ENCODE measurements at regions not wholly inside any gene's neighbourhood (a gene's known extent, or its start where the extent isn't known, plus 50 kb on each side); places are given as distances from the start of the nearest gene placed in this dataset.
A peak's percentile ranks its signal among the peaks of the same experiment; 100 is the strongest.
"Not testable (repeated sequence)": the region's sequence is repeated elsewhere in the genome, so short reads cannot be mapped to it uniquely, and the experiment has no call there.

DNA sequence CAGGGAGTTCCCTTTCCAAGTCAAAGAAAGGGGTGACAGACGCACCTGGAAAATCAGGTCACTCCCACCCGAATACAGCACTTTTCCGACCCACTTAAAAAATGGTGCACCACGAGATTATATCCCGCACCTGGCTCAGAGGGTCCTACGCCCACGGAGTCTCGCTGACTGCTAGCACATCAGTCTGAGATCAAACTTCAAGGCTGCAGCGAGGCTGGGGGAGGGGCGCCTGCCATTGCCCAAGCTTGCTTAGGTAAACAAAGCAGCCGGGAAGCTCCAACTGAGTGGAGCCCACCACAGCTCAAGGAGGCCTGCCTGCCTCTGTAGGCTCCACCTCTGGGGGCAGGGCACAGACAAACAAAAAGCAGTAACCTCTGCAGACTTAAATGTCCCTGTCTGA lies 277.8 kb upstream of the ARHGAP42 start:
- H3K4me1 ChIP-seq; H3K4me3 ChIP-seq; H3K36me3 ChIP-seq; H3K27me3 ChIP-seq; H3K9ac ChIP-seq; H4K20me1 ChIP-seq; H3K4me2 ChIP-seq; H3K27ac ChIP-seq; H3K9me3 ChIP-seq (replicated peaks in 1 of 11): not testable (repeated sequence)

DNA sequence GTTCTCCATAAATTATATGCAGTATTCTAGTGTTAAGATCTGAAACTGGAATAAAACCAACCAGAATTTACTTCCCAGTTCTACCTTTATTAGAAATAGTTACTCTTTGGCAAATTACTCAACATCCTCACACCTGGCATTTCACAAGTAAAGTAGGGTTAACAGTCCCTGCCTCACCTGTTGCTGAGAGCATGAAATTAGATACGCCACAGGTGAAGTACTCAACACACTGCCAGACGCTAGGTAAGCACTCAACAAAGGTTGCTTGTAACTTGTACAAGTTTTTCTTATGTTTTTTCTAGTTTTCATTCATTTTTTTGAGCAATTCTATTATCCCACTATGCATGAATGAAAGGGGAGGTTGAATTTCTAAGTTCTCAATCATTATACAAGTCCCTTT lies 267.6 kb upstream of the ARHGAP42 start:
- TF ChIP-seq Cebpa-rat (IDR thresholded peaks at IDR 0.05) = no peak
- no peak overlapping the region for H3K4me3 ChIP-seq
- H3K27ac ChIP-seq = no peak overlapping the region
- H3K36me3 ChIP-seq = no peaks in the 10 kb centered on the region
- H3K4me2 ChIP-seq = no peak overlapping the region
- H3K9me3 ChIP-seq (replicated peaks in 1 of 11) = peaks cover 8 to 23% (median 15%) of the 10 kb centered on the region in 11 experiments; a peak in 20 of 22 replicates
- no peaks in the 10 kb centered on the region for H4K20me1 ChIP-seq
- no peaks in the 10 kb centered on the region for H3K4me1 ChIP-seq
- no peak overlapping the region for H3K9ac ChIP-seq
- H3K27me3 ChIP-seq = no peaks in the 10 kb centered on the region

DNA sequence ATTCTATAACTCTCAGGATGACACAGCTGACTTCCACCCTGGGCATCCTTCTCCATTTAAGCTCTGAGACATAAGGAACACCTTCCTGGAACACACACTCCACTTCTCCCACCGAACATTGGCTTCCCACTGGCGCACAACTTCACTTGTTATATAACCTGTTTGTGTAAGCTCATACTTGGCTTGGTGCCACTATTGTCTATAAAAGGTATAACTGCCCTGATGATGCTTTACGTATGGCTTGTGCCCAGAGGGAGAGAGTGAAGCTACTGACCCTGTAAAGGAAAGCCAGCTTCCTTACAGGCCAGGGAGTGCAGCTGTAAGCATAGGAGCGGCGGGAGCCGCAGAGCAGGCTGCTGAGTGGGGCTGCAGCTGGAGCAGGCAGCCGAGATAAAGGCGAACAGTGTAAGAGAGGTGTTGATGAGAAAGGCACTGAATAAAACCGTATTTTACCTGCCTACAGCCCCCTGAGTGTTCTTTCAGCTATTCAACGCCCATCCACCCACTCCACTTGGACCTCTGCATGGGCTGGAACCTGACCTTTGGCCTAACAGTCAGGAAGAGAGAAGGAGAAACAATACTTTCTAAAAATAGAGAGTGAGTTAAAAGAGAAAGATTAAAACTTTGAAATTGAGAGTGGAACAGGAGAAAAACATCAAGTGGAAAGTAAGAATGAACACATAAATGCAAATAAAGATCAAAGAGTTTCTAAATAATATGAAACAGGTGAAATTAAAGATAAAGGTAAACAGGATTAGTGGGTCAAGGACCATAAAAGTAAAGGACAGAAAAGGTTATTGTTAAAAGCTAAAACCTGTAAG lies 252.1 kb upstream of the ARHGAP42 start:
- no peaks in the 10 kb centered on the region for H3K27me3 ChIP-seq
- no peaks in the 10 kb centered on the region for H3K9me3 ChIP-seq (replicated peaks in 1 of 11)
- H4K20me1 ChIP-seq = no peaks in the 10 kb centered on the region
- H3K27ac ChIP-seq = no peak overlapping the region
- H3K9ac ChIP-seq = no peak overlapping the region
- H3K36me3 ChIP-seq = no peaks in the 10 kb centered on the region
- H3K4me2 ChIP-seq = no peak overlapping the region
- TF ChIP-seq Cebpa-rat (IDR thresholded peaks at IDR 0.05) = no peak
- H3K4me3 ChIP-seq = no peak overlapping the region
- H3K4me1 ChIP-seq = no peaks in the 10 kb centered on the region

DNA sequence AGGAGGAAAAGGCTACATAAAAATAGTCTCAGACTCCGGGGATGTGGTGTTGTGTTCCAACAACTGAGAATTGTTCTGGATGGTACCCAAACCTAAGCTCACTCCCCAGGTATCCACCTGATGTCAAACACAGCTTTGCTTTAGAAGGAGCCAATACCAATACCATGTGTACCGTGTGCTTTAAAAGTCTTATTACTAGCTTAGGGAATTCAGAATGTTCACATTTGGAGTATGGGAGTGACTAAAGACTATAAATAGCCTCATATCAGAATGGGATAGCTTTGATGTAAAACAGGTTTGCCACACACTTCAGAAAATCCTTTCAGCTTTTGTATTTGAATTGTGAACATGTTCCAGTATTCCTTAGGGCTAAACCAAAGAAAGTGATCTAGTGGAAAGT lies 248.7 kb upstream of the ARHGAP42 start:
- no peak overlapping the region for H3K4me2 ChIP-seq
- no peak overlapping the region for H3K27ac ChIP-seq
- no peaks in the 10 kb centered on the region for H3K4me1 ChIP-seq
- H3K9me3 ChIP-seq (replicated peaks in 1 of 11) = no peaks in the 10 kb centered on the region
- no peaks in the 10 kb centered on the region for H3K27me3 ChIP-seq
- no peak overlapping the region for H3K4me3 ChIP-seq
- no peak for TF ChIP-seq Cebpa-rat (IDR thresholded peaks at IDR 0.05)
- H4K20me1 ChIP-seq = no peaks in the 10 kb centered on the region
- no peaks in the 10 kb centered on the region for H3K36me3 ChIP-seq
- no peak overlapping the region for H3K9ac ChIP-seq

DNA sequence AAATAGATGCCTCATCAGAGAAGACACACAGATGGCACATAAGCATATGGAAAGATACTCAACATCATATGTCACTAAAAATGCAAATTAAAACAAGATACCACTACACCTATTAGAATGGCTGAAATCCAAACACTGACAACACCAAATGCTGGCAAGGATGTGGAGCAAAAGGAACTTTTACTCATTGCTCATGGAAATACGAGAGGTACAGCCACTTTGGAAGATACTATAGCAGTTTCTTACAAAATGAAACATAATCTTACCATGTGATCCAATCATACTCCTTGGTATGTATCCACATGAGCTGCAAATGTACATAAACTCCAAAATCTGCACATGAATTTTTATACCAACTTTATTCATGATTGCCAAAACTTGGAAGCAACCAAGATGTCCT lies 246.0 kb upstream of the ARHGAP42 start:
- Histone ChIP-seq H3K4me3 (no peak overlapping the region), H3K4me1 (no peaks in the 10 kb centered on the region), H3K27ac (no peak overlapping the region), H4K20me1 (no peaks in the 10 kb centered on the region), H3K9ac (no peak overlapping the region), H3K27me3 (no peaks in the 10 kb centered on the region), H3K9me3 (replicated peaks in 1 of 11) (no peaks in the 10 kb centered on the region), H3K4me2 (no peak overlapping the region), H3K36me3 (no peaks in the 10 kb centered on the region)
- TF ChIP-seq Cebpa-rat (IDR thresholded peaks at IDR 0.05) = no peak

DNA sequence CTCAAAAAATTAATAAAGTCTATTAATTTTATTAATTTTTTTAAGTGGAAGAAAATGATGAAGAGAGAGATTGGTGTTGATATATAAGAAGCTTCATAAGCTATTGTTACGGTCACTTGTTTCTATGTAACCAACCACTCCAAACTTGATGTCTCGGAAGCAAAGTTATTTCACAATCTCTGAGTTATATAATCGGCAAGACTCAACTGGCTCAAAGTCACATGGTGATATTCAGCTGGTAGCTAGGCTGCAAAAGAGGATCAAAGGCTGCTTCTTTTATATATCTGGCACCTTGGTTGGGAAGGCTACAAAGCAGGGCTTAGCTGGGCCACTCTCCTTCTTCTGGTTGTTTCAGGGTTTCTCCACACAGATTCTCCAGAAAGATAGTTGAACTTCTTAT lies 245.1 kb upstream of the ARHGAP42 start:
- no peaks in the 10 kb centered on the region for H3K27me3 ChIP-seq
- H3K4me2 ChIP-seq = no peak overlapping the region
- H3K9me3 ChIP-seq (replicated peaks in 1 of 11) = no peaks in the 10 kb centered on the region
- no peaks in the 10 kb centered on the region for H3K36me3 ChIP-seq
- TF ChIP-seq Cebpa-rat (IDR thresholded peaks at IDR 0.05) = 0 out of 22 replicates have a peak, but pooled peaks of 1 of the 11 experiments have one; percentile 18
- H3K9ac ChIP-seq = no peak overlapping the region
- no peaks in the 10 kb centered on the region for H4K20me1 ChIP-seq
- no peak overlapping the region for H3K27ac ChIP-seq
- no peaks in the 10 kb centered on the region for H3K4me1 ChIP-seq
- H3K4me3 ChIP-seq = no peak overlapping the region

DNA sequence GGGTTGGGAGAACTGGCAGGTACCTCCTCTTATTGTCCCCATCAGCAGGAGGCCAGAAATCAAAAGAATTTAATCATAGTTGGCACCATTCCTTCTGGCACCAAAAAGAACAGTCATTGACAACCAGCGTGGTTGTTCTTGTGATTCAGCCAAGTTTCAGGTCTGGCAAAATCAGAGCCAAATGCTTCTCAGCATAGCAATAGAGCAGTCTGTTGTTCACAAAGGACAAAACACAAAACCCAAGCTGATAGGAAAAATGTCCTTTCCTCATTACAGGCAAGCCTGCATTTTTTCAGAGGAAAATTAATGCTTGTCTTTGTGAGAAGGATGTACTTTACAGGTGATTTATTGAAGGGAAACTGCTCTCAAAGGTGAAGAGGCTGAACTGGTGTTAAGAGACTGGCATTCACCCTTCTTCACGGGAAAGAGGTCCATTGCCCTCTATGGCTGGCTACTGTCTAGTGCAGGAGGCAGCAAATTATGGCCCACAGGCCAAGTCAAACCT lies 241.8 kb upstream of the ARHGAP42 start:
- Histone ChIP-seq H3K36me3 (no peaks in the 10 kb centered on the region), H3K4me2 (no peak overlapping the region), H4K20me1 (no peaks in the 10 kb centered on the region), H3K9ac (no peak overlapping the region), H3K27ac (no peak overlapping the region), H3K27me3 (no peaks in the 10 kb centered on the region), H3K4me3 (no peak overlapping the region), H3K4me1 (no peaks in the 10 kb centered on the region), H3K9me3 (replicated peaks in 1 of 11) (no peaks in the 10 kb centered on the region)
- TF ChIP-seq Cebpa-rat (IDR thresholded peaks at IDR 0.05) = no peak

DNA sequence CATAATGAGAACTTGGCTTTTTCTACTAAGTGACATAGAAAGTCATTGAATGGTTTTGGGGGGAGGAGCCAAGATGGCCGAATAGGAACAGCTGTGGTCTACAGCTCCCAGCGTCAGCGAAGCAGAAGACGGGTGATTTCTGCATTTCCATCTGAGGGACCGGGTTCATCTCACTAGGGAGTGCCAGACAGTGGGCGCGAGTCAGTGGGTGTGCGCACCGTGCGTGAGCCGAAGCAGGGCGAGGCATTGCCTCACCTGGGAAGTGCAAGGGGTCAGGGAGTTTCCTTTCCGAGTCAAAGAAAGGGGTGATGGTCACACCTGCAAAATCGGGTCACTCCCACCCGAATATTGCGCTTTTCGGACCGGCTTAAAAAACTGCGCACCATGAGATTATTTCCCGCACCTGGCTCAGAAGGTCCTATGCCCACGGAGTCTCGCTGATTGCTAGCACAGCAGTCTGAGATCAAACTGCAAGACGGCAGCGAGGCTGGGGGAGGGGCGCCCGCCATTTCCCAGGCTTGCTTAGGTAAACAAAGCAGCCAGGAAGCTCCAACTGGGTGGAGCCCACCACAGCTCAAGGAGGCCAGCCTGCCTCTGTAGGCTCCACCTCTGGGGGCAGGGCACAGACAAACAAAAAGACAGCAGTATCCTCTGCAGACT lies 235.2 kb upstream of the ARHGAP42 start:
- not testable (repeated sequence) for H3K27ac ChIP-seq, H3K9ac ChIP-seq

DNA sequence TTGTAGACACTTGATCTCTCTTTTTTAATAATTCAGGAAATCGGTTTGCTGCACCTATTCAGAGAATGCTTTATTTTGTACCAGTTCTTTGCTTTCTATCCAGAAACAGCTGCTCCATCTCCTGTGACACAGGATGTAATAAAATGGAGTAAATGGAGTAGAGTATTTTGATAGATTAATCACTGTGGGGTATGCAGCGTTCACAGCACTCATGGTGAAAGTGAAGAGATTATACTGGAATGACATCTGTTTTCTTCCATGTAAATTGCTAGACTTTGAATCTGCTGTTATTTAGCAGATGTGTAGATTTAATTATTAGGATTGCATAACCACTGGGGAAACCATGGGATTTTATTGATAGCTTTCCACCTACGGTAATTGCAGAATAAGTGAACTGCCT lies 227.3 kb upstream of the ARHGAP42 start:
- Histone ChIP-seq H3K36me3 (no peaks in the 10 kb centered on the region), H4K20me1 (no peaks in the 10 kb centered on the region), H3K9ac (no peak overlapping the region), H3K9me3 (replicated peaks in 1 of 11) (no peaks in the 10 kb centered on the region), H3K27ac (no peak overlapping the region), H3K27me3 (no peaks in the 10 kb centered on the region), H3K4me2 (no peak overlapping the region), H3K4me3 (no peak overlapping the region), H3K4me1 (no peaks in the 10 kb centered on the region)
- TF ChIP-seq Cebpa-rat (IDR thresholded peaks at IDR 0.05) = no peak

More for the DNA sequence above, 235.2 kb upstream of the ARHGAP42 start:
- not testable (repeated sequence) for H3K4me1 ChIP-seq; H3K4me2 ChIP-seq; H3K9me3 ChIP-seq (replicated peaks in 1 of 11); H3K27me3 ChIP-seq; H3K4me3 ChIP-seq; H4K20me1 ChIP-seq; H3K36me3 ChIP-seq

DNA sequence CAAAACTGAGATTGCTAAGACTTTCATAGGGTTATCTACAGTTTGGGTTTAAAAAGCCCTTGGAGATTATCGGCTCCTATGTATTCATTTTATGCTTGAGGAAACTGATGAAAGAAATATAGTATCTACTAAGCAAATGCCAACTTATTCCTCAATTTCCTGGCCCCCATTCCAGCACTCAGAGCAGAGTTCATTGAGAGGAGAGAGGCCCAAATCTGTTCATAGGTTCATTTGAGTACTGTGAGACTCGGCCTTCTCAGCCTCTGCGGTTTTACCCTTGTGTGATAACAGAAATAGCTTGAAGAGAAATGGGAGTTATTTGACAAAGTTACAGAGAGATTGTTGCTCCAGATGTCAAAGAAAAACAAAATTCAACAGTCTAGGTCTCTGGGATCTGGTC lies 226.7 kb upstream of the ARHGAP42 start:
- no peak for TF ChIP-seq Cebpa-rat (IDR thresholded peaks at IDR 0.05)
- no peaks in the 10 kb centered on the region; a peak in 1 of 22 replicates for H3K9me3 ChIP-seq (replicated peaks in 1 of 11)
- no peak overlapping the region for H3K9ac ChIP-seq
- H3K27me3 ChIP-seq = no peaks in the 10 kb centered on the region
- H3K4me2 ChIP-seq = no peak overlapping the region
- H4K20me1 ChIP-seq = no peaks in the 10 kb centered on the region
- no peak overlapping the region for H3K4me3 ChIP-seq
- no peaks in the 10 kb centered on the region for H3K36me3 ChIP-seq
- no peaks in the 10 kb centered on the region for H3K4me1 ChIP-seq
- no peak overlapping the region for H3K27ac ChIP-seq
